ENCODE measurements at regions not wholly inside any gene's neighbourhood (a gene's known extent, or its start where the extent isn't known, plus 50 kb on each side); places are given as distances from the start of the nearest gene placed in this dataset.

GRCh38 chr12:58143498-58143995 is 202.2 kb downstream of the ATP23 start:
- TF ChIP-seq, protein P1, sequence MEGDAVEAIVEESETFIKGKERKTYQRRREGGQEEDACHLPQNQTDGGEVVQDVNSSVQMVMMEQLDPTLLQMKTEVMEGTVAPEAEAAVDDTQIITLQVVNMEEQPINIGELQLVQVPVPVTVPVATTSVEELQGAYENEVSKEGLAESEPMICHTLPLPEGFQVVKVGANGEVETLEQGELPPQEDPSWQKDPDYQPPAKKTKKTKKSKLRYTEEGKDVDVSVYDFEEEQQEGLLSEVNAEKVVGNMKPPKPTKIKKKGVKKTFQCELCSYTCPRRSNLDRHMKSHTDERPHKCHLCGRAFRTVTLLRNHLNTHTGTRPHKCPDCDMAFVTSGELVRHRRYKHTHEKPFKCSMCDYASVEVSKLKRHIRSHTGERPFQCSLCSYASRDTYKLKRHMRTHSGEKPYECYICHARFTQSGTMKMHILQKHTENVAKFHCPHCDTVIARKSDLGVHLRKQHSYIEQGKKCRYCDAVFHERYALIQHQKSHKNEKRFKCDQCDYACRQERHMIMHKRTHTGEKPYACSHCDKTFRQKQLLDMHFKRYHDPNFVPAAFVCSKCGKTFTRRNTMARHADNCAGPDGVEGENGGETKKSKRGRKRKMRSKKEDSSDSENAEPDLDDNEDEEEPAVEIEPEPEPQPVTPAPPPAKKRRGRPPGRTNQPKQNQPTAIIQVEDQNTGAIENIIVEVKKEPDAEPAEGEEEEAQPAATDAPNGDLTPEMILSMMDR (IDR thresholded peaks at IDR 0.05): no peak

DNA sequence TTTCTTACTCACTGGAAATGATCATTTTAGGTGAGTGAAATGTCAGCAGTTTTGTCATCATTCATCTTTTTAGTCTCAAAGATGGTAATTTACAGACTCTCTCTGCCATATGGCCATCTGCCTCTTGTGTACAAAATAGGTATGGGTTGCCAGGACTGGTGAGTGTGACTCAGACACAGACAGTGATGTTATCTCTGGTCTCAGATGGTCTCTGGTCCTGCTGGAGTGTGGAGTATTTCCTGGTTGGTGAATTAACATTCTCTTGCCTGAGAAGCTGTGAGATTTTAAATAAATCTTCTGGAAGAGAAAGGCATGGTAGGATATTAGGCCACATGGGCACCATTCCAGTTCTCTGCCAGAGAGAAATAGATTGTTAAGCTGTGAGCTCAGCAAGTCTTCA is 207.0 kb downstream of the ATP23 start:
- TF ChIP-seq, protein P1 (IDR thresholded peaks at IDR 0.05): no peak

GRCh38 chr12:58148976-58149375 is 207.6 kb downstream of the ATP23 start:
- TF ChIP-seq, protein P1 (IDR thresholded peaks at IDR 0.05): no peak

GRCh38 chr12:58154359-58154758 is 213.0 kb downstream of the ATP23 start:
- TF ChIP-seq, protein P1 (IDR thresholded peaks at IDR 0.05): no peak

DNA sequence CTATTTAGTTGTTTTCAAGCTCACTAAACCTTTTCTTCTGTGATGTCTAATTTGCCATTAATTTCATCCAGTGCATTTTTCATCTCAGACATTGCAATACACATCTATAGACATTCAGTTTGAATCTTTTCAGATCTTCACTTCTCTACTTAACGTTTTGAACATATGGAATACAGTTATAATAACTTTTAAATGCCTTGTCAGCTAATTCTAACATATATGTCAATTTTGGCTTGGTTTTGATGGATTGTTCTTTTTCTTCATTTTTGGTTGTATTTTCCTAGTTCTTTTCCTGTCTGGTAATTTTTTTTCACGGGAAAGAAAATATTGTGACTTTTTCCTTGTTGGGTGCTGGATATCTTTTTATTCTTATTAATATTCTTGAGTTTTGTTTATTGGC is 215.3 kb downstream of the ATP23 start:
- TF ChIP-seq, protein P1 (IDR thresholded peaks at IDR 0.05): no peak

GRCh38 chr12:58159941-58160340 is 218.6 kb downstream of the ATP23 start:
- TF ChIP-seq, protein P1 (IDR thresholded peaks at IDR 0.05): no peak

DNA sequence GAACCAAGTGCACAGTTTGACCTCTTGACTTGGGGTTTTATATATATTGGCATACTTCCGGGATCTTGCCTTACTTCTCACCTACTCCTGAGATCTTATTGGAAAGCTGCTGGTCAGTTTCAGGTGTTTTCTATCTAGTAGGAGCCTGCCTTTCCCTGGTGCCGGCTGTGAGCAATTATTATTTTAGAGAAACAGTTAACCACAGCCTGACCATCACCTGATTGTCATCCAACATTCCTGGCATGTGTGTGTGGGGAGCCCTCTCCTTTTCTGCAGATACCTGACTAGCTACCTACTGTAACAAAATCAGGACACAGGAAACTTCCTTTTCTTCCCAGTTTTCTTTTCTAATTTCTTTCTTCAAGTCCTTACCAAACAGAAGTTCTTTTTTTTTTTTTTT is 220.4 kb downstream of the ATP23 start:
- TF ChIP-seq, protein P1 (IDR thresholded peaks at IDR 0.05): no peak

DNA sequence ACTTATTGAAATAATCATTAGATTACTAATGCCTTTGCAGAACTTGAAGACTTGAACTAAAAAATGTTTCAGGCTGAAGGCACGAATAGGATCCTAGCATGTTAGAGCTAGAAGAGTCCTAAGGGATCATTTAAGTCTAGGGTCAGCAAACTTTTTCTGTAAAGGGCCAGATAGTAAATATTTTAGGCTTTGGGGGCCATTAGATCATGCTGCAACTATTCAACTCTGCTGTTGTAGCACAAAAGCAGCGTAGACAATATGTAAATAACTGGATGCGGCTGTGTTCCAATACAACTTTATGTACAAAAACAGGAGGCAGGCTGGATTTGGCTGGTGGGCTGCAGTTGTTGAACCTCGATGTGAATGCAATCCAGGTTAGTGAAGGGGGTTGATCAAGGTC is 221.7 kb downstream of the ATP23 start:
- TF ChIP-seq, protein P1 (IDR thresholded peaks at IDR 0.05): no peak

Measured in LNCAP (cell line).